ENCODE measurements at regions not wholly inside any gene's neighbourhood (a gene's known extent, or its start where the extent isn't known, plus 50 kb on each side); places are given as distances from the start of the nearest gene placed in this dataset.

DNA sequence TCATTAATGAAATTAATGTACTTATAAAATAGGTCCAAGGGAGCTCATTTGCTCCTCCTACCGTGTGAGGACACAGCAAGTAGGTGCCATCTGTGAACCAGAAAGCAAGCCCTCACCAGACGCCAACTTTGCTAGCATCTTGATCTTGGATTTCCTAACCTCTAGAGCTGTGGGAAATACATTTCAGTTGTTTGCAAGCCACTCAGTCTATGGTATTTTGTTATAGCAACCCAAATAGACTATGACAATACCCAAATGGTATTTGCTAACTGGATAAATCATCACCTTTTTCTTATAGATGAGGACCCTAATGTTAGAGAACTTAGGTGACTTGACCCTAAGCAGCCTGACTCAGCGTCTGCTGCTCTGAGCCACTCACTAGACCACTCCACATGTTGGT is 379.6 kb downstream of the HRH4 start:
- Histone ChIP-seq H3K36me3 (ENCODE audit: control insufficient read depth in 4 of 4, insufficient read depth in 3 of 4, low read depth in 1 of 4, low read length in 3 of 4) (no peaks in the 10 kb centered on the region), H3K9me3 (ENCODE audit: control insufficient read depth in 4 of 4, low read length in 3 of 4) (no peaks in the 10 kb centered on the region), H3K4me3 (ENCODE audit: low read depth in 1 of 3, low read length in 3 of 3) (no peak overlapping the region), H3K4me1 (ENCODE audit: control insufficient read depth in 4 of 4, insufficient read depth in 4 of 4, low read length in 3 of 4) (no peaks in the 10 kb centered on the region), H3K9ac (ENCODE audit: low read depth in 1 of 2, low read length in 2 of 2) (no peak overlapping the region), H3K27ac (ENCODE audit: low read depth in 1 of 2, low read length in 2 of 2) (no peak overlapping the region), H3K27me3 (ENCODE audit: control insufficient read depth in 4 of 4, insufficient read depth in 4 of 4, low read length in 3 of 4) (peaks cover 0 to 4% (median 0%) of the 10 kb centered on the region in 4 donors)
- no peak for TF ChIP-seq RXRA (IDR thresholded peaks at IDR 0.05)
- no peak for TF ChIP-seq JUND (IDR thresholded peaks at IDR 0.05)
- TF ChIP-seq, protein P1, sequence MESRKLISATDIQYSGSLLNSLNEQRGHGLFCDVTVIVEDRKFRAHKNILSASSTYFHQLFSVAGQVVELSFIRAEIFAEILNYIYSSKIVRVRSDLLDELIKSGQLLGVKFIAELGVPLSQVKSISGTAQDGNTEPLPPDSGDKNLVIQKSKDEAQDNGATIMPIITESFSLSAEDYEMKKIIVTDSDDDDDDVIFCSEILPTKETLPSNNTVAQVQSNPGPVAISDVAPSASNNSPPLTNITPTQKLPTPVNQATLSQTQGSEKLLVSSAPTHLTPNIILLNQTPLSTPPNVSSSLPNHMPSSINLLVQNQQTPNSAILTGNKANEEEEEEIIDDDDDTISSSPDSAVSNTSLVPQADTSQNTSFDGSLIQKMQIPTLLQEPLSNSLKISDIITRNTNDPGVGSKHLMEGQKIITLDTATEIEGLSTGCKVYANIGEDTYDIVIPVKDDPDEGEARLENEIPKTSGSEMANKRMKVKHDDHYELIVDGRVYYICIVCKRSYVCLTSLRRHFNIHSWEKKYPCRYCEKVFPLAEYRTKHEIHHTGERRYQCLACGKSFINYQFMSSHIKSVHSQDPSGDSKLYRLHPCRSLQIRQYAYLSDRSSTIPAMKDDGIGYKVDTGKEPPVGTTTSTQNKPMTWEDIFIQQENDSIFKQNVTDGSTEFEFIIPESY (IDR thresholded peaks at IDR 0.05): no peak
- no peak for TF ChIP-seq GABPA (IDR thresholded peaks at IDR 0.05 in 1 of 2, conservative IDR thresholded peaks at IDR 0.05 in 1 of 2)
- 83% methylated on average over 3 of the region's 3 CpGs for WGBS
- no peak for DNase-seq (ENCODE audit: low spot score)

GRCh38 chr18:24840640-24841039 is 380.2 kb downstream of the HRH4 start:
- no peak for TF ChIP-seq HNF4A (conservative IDR thresholded peaks at IDR 0.05)
- TF ChIP-seq TAF1 (conservative IDR thresholded peaks at IDR 0.05): no peak
- TF ChIP-seq SP1 (IDR thresholded peaks at IDR 0.05): no peak
- no peak overlapping the region for H3K4me3 ChIP-seq (ENCODE audit: low read depth in 1 of 3, low read length in 3 of 3)
- H3K4me1 ChIP-seq (ENCODE audit: control insufficient read depth in 4 of 4, insufficient read depth in 4 of 4, low read length in 3 of 4): no peaks in the 10 kb centered on the region
- peaks cover 0 to 4% (median 0%) of the 10 kb centered on the region in 4 donors for H3K27me3 ChIP-seq (ENCODE audit: control insufficient read depth in 4 of 4, insufficient read depth in 4 of 4, low read length in 3 of 4)
- 69% methylated on average over 6 of the region's 6 CpGs for WGBS
- H3K27ac ChIP-seq (ENCODE audit: low read depth in 1 of 2, low read length in 2 of 2): no peak overlapping the region
- no peaks in the 10 kb centered on the region for H3K36me3 ChIP-seq (ENCODE audit: control insufficient read depth in 4 of 4, insufficient read depth in 3 of 4, low read depth in 1 of 4, low read length in 3 of 4)
- H3K9me3 ChIP-seq (ENCODE audit: control insufficient read depth in 4 of 4, low read length in 3 of 4): no peaks in the 10 kb centered on the region
- no peak for DNase-seq (ENCODE audit: low spot score)
- H3K9ac ChIP-seq (ENCODE audit: low read depth in 1 of 2, low read length in 2 of 2): no peak overlapping the region

DNA sequence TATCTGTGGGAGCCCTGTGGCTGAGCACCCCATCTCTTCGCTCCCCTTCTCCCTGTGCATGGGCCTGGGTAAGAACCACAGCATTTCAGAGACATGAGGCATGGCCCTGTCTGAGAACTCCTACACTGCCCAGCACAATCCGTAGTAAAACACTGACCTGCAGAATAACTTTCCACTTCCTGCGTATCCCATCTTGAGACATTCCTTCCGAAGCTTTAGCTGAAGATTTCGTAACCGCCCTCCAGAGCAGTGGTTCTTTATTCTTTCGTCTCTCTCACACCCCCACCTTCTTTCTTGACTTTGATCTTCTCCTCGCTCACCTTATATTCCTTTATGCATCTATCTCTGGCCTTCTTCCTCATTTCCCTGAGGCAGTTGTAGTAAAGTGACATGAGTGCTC is 381.1 kb downstream of the HRH4 start:
- TF ChIP-seq CTCF (IDR thresholded peaks at IDR 0.05; ENCODE audit: low read depth, low read length, missing input control) (no peak), SP1 (IDR thresholded peaks at IDR 0.05) (no peak)
- DNase-seq (ENCODE audit: low spot score): no peak
- Histone ChIP-seq H3K4me1 (ENCODE audit: control insufficient read depth in 4 of 4, insufficient read depth in 4 of 4, low read length in 3 of 4) (no peaks in the 10 kb centered on the region), H3K27ac (ENCODE audit: low read depth in 1 of 2, low read length in 2 of 2) (no peak overlapping the region), H3K9ac (ENCODE audit: low read depth in 1 of 2, low read length in 2 of 2) (no peak overlapping the region), H3K4me3 (ENCODE audit: low read depth in 1 of 3, low read length in 3 of 3) (no peak overlapping the region), H3K27me3 (ENCODE audit: control insufficient read depth in 4 of 4, insufficient read depth in 4 of 4, low read length in 3 of 4) (peaks cover 0 to 4% (median 0%) of the 10 kb centered on the region in 4 donors), H3K9me3 (ENCODE audit: control insufficient read depth in 4 of 4, low read length in 3 of 4) (no peaks in the 10 kb centered on the region), H3K36me3 (ENCODE audit: control insufficient read depth in 4 of 4, insufficient read depth in 3 of 4, low read depth in 1 of 4, low read length in 3 of 4) (no peaks in the 10 kb centered on the region)
- 77% methylated on average over 8 of the region's 8 CpGs for WGBS

GRCh38 chr18:24843123-24843522 is 382.7 kb downstream of the HRH4 start:
- H3K9ac ChIP-seq (ENCODE audit: low read depth in 1 of 2, low read length in 2 of 2): no peak overlapping the region
- no peak overlapping the region for H3K27ac ChIP-seq (ENCODE audit: low read depth in 1 of 2, low read length in 2 of 2)
- no peak for DNase-seq (ENCODE audit: low spot score)
- H3K4me3 ChIP-seq (ENCODE audit: low read depth in 1 of 3, low read length in 3 of 3): no peak overlapping the region
- TF ChIP-seq, protein P2, sequence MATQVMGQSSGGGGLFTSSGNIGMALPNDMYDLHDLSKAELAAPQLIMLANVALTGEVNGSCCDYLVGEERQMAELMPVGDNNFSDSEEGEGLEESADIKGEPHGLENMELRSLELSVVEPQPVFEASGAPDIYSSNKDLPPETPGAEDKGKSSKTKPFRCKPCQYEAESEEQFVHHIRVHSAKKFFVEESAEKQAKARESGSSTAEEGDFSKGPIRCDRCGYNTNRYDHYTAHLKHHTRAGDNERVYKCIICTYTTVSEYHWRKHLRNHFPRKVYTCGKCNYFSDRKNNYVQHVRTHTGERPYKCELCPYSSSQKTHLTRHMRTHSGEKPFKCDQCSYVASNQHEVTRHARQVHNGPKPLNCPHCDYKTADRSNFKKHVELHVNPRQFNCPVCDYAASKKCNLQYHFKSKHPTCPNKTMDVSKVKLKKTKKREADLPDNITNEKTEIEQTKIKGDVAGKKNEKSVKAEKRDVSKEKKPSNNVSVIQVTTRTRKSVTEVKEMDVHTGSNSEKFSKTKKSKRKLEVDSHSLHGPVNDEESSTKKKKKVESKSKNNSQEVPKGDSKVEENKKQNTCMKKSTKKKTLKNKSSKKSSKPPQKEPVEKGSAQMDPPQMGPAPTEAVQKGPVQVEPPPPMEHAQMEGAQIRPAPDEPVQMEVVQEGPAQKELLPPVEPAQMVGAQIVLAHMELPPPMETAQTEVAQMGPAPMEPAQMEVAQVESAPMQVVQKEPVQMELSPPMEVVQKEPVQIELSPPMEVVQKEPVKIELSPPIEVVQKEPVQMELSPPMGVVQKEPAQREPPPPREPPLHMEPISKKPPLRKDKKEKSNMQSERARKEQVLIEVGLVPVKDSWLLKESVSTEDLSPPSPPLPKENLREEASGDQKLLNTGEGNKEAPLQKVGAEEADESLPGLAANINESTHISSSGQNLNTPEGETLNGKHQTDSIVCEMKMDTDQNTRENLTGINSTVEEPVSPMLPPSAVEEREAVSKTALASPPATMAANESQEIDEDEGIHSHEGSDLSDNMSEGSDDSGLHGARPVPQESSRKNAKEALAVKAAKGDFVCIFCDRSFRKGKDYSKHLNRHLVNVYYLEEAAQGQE (IDR thresholded peaks at IDR 0.05): no peak
- TF ChIP-seq RXRA (IDR thresholded peaks at IDR 0.05) (no peak), HNF4A (conservative IDR thresholded peaks at IDR 0.05) (no peak), JUND (IDR thresholded peaks at IDR 0.05) (no peak), RAD21 (IDR thresholded peaks at IDR 0.05) (no peak)
- peaks cover 0 to 4% (median under 1%) of the 10 kb centered on the region in 4 donors for H3K27me3 ChIP-seq (ENCODE audit: control insufficient read depth in 4 of 4, insufficient read depth in 4 of 4, low read length in 3 of 4)
- H3K4me1 ChIP-seq (ENCODE audit: control insufficient read depth in 4 of 4, insufficient read depth in 4 of 4, low read length in 3 of 4): no peaks in the 10 kb centered on the region
- no peaks in the 10 kb centered on the region for H3K36me3 ChIP-seq (ENCODE audit: control insufficient read depth in 4 of 4, insufficient read depth in 3 of 4, low read depth in 1 of 4, low read length in 3 of 4)
- H3K9me3 ChIP-seq (ENCODE audit: control insufficient read depth in 4 of 4, low read length in 3 of 4): no peaks in the 10 kb centered on the region
- WGBS: 82% methylated on average over 1 of the region's 1 CpG

Data from liver (tissue), 8 donors.